LNCaP clone FGC (cell line): ENCODE measurements at regions not wholly inside any gene's neighbourhood (a gene's known extent, or its start where the extent isn't known, plus 50 kb on each side); places are given as distances from the start of the nearest gene placed in this dataset.

ENCODE experiments used
- DNase-seq: peaks from one replicate; pipeline ENCODE4 v3.0.0-alpha.2; 2011; ENCODE audit warnings: low read depth
- H3K4me3 ChIP-seq: 2 replicates; pipeline ENCODE4 v1.5.1; 2011; ENCODE audit warnings: mild to moderate bottlenecking, low read depth, low read length, control low read depth
- TF ChIP-seq, protein P1 (sequence below): IDR thresholded peaks from 2 replicates; pipeline ENCODE4 v1.5.1; 2012; ENCODE audit warnings: mild to moderate bottlenecking; ENCODE audit not compliant: control insufficient read depth, insufficient read depth; ENCODE audit errors: extremely low read depth

DNA sequence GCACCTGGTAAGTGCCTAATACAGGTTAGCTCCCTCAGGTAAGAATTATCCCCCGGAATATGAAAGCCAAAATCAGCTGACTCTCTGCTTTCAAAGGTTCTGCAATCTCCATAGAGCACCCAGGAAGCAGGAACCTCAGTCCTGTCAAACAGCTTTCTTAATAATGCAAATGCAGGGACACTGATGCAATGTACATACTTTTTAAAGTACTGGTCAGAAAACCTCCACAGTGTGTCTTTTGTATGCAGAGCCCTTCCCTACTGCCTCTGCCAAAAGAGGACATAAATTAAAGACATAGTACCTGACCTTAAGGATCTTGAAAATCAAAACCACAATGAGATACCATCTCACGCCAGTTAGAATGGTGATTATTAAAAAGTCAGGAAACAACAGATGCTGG is 365.0 kb upstream of the KAZN start:
- H3K4me3 ChIP-seq = no peak overlapping the region
- TF ChIP-seq, protein P1, sequence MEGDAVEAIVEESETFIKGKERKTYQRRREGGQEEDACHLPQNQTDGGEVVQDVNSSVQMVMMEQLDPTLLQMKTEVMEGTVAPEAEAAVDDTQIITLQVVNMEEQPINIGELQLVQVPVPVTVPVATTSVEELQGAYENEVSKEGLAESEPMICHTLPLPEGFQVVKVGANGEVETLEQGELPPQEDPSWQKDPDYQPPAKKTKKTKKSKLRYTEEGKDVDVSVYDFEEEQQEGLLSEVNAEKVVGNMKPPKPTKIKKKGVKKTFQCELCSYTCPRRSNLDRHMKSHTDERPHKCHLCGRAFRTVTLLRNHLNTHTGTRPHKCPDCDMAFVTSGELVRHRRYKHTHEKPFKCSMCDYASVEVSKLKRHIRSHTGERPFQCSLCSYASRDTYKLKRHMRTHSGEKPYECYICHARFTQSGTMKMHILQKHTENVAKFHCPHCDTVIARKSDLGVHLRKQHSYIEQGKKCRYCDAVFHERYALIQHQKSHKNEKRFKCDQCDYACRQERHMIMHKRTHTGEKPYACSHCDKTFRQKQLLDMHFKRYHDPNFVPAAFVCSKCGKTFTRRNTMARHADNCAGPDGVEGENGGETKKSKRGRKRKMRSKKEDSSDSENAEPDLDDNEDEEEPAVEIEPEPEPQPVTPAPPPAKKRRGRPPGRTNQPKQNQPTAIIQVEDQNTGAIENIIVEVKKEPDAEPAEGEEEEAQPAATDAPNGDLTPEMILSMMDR = no peak

DNA sequence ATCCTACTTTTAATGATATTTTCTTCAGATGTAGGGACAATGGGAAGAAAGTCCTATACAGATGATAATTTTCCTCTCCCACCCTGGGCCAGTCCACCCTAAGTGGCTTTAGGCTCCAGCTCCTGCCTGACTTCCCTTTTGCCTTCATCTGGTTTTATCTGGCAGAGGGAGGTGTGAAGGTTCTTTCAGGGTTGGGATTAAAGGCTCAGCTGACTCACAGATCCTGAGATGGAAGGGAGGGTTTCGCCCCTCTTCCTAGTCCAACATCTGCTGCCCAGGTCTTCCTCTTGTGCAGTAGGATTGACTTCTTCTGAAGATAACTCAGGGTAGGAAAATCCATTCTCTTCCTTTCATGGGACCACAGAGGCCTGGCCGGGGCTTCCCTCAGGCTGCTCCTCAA is 362.4 kb upstream of the KAZN start:
- no peak for DNase-seq
- TF ChIP-seq, protein P1 = no peak
- H3K4me3 ChIP-seq = no peak overlapping the region

More for the DNA sequence above, 365.0 kb upstream of the KAZN start:
- DNase-seq = no peak

DNA sequence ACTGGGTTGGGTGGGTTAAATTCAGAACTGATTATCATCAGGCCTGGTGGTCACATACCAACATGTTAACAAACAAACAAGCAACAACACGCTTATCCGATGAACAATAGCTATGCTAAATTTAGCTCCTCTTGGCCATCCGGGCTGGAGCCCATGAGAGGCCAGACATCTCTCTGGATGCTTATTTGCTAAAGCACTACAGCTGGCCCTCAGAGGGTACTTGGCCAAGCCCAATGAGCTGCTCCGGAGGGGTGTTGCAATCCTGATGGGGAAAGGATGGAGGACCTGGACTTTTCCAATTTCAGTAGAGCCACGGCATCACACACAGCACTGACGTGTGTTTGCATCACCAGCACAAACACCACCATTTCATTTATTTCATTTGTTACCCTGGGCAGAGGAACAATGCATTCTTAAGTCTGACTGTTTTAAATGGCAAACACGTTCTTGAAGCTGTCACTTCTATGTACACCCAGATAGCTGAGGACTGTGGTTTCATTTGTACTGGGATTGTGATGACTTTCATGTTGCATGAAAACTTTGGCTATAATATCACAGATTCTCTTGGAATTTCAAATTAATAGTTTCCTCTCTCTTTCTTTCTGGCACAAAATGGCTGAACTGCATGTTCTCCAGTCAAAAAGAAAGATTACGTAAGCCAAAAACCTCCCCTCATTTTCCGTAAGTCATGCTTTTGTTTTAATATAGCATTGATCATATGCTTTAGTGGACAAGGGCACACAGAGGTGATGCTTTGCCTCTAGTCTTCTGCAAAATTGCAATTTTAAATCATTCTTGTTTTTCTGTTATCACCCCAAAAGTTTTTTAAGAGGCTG is 359.8 kb upstream of the KAZN start:
- no peak for DNase-seq
- no peak overlapping the region for H3K4me3 ChIP-seq
- TF ChIP-seq, protein P1 = no peak

DNA sequence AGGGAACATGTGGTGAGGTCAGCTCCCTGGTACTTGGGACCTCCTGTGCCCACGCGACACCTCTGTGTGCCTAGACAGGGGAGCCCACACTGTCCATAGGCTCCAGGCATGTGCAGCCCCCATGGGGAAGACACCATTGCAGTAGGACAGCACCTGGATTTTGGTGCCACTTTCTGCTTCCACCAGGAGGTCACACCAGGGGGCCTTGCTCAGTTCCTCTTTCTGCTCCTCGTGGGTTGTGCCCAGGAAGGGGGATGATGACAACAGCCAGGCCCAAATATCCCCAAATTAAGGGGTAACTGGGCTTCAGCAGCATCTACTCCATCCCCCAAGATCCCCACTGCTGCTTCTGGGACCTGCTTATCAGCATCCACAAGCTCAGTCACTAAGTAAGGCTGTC is 358.2 kb upstream of the KAZN start:
- TF ChIP-seq, protein P1 = no peak
- DNase-seq = no peak
- H3K4me3 ChIP-seq = no peak overlapping the region

DNA sequence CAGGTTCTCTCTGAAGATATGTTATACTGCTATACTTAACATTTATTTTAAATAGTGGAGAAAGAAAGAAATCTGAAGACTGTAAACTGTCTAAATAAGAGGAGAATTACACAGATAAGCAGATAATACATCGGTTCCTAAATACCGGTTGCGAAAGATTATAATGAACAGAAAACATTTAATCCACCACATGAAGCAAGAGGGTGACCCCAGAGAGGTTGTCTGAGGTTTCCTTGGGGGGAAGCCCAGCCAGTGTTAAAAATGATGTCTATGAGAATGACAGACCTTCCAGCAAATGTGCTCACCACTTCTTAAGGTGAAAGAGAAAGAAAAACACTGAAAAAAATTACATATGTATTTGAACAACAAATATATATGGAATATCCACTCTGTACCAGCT is 356.4 kb upstream of the KAZN start:
- TF ChIP-seq, protein P1 = no peak
- H3K4me3 ChIP-seq = no peak overlapping the region
- DNase-seq = no peak

DNA sequence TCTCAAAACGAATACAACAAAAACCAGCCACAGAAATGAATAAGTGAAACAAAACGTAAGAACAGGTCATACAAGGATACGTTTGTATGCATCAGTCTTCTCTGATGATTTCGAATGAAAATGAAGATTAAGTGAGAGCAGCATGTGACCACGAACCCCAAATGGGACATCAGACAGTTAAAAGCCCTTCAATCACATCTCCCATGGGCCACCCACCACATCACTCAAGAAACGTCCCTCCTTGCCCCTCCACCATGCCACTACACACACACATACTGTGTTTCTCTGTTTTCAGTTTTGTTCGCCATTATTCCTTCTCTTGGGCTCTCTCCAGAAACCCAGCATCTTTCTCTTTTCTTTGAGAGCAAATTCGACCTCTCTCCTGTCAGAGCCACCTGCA is 355.6 kb upstream of the KAZN start:
- no peak overlapping the region for H3K4me3 ChIP-seq
- no peak for DNase-seq
- TF ChIP-seq, protein P1 = no peak

DNA sequence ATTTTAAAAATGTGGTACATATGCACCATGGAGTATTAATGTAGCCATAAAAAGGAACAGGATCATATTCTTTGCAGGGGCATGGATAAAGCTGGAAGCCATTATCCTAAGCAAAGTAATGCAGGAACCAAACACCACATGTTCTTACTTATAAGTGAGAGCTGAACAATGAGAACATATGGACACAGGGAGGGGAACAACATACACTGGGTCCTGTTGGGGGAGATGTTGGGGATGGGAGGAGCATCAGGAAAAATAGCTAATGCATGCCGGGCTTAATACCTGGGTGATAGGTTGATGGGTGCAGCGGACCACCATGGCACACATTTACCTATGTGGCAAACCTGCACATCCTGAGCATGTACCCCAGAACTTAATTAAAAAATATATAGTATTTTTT is 352.5 kb upstream of the KAZN start:
- no peak for DNase-seq
- TF ChIP-seq, protein P1 = no peak
- no peak overlapping the region for H3K4me3 ChIP-seq
